ENCODE measurements at regions not wholly inside any gene's neighbourhood (a gene's known extent, or its start where the extent isn't known, plus 50 kb on each side); places are given as distances from the start of the nearest gene placed in this dataset.
A peak's percentile ranks its signal among the peaks of the same experiment; 100 is the strongest.
"Not testable (repeated sequence)": the region's sequence is repeated elsewhere in the genome, so short reads cannot be mapped to it uniquely, and the experiment has no call there.

DNA sequence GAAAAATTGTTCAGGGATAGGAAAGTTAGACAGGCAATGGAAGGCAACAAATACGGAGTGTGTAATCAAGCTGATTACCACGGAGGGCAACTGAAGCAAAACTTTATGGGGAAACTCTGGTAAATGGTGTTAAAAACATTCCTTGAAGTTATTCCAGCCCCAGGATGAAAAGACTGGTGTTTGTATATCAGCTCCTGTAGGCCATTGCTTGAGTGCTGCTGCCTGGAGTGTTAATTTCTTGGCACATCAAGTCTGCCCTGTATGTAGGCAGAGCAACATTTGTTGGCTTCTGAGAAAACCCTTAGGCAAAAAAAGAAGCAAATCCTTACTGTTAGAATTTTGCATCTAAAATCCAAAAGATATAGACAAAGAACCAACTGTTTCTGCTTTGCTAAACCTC lies 686.5 kb upstream of the ACO1 start:
- no peak for DNase-seq

GRCh38 chr9:31699836-31700235 lies 684.6 kb upstream of the ACO1 start:
- DNase-seq: no peak

DNA sequence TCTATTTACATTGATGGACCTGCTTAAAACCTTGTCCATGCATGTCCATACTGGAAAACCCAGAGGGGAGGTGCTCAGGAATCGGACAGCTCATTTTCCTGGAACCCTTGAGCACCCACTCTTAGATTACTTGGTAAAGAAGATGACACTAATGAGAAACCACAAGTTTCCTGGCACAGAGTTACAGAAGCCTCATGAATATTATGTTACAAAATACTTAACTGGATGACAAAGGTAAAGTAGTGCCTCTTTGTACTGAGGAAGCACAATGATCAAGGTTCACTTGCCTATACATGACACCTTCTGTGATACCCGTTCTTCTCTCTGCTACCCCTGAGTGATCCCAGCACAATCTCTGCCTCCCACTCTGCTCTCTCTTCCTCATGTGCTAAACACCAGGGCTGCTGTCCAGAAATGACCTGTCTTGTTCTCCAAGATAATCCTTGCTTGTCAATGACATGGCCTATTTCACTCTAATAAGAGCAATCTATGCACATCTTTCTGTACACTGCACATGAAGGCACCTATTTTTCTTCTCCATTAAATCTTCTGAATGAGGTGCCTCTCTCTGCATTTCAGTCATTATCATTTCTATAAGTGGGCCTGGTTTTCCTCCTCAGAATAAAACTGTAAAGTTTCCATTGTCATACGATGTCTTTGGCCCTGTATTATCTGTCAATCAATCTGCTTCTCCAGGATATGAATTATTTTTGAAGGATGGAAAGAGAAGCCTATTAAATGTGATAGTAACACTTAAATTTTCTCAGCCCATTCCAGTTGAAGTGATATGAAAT lies 684.0 kb upstream of the ACO1 start:
- DNase-seq: peak; percentile 5

DNA sequence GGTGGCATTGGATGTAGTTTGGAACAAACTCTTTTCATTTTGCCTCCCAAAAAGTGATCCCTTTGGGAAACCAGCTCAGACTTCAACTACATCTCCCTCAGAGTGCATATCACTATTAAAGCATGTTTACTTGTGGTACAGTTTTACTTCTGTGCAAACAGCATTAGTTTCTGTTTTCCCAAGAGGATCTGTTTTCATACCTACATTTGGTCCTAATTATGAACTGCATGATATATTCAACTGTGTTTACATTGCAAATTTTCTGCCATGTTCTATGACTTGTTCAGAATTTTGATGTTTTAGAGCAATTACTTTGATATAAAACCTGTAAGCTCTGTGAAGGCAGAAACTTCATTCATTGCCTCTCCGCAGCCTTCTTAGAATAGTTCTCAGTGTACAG lies 681.5 kb upstream of the ACO1 start:
- DNase-seq: no peak

- no peak for DNase-seq
These were observed 669.2 kb upstream of the ACO1 start for GRCh38 chr9:31715250-31715649.

- DNase-seq: no peak
These were observed 665.2 kb upstream of the ACO1 start for GRCh38 chr9:31719262-31719661.

DNA sequence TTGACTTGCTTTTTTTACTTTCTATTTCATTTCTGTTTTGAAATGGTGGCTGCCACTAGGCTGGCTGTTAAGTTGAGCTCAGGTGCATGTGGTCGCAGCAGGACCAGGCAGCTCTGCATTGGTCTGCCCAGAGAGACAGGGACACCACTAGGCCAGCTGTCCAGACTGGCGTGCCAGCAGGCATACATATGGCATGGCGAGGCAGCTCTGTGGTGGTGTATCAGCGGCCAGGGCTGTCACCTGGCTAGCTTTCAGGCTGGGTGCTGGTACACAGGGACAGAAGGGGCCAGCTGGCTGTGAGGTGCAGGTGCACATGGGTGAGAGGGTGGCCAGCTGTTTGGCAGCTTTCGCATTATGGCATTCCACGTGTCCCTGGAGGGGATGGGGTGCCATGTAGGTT lies 654.0 kb upstream of the ACO1 start:
- no peak for DNase-seq

DNA sequence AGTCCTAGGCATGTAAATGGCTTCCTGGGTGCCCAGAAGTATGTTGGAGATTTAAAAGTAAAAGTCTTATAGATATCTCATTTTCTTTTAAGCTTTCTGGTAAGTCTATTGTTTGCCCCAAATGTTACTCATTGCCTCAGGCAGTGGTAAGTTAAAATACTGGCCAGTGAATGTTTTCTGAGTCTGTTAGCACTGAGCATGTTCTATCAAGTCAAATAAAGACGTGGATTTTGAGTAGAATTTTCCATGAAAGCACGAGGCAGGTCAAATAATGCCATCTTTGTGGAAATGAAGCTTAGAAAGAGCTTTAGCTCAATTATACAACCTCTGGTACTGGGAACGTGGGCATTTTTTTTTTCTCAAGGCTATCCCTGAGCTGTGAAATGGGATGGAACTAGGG lies 651.3 kb upstream of the ACO1 start:
- no peak for DNase-seq

DNA sequence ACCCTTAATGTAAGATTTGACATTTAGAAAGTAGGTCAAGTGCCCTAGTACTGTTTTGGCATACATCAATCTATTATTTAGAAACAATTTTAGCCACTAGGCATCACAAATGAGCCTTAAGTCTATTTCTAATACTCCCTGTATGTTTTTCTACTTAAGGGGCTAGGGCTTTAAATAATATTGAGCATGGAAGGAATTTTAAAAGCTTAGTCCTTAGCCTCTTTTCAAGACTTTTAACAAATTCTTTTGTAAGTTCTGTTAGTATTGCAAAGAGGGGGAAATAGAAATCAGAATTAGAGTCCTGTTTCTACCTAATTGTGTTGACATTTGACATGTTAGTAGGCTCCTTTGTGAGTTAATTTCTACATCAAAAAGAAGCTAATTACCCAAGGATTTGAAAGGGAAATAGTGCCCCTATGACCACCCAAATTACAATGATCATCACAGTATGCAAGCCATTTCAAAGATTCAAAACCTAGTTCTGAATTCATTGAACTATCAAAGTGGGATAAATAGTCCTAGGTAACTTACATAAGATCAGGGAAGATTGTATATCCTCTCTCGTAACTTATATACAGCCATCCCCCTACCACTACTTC lies 647.8 kb upstream of the ACO1 start:
- no peak for DNase-seq

DNA sequence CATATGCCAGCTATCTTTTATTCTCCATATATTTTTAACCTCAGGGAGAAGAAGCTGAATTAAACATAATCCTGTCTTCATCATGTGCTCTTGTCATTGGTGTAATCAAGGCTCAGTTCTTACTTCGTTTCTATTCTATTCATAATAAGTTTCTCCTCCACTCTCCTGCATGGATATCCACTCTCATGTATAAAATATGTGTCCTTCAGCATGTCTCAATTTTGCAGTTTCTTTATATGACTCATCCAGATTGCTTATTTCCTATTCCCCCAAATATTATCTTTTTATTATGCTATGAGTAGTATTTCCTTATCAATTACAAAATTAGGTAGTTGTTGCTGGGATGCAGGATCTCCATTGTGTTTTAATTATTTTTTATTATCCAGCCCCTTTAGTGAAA lies 643.7 kb upstream of the ACO1 start:
- no peak for DNase-seq

DNA sequence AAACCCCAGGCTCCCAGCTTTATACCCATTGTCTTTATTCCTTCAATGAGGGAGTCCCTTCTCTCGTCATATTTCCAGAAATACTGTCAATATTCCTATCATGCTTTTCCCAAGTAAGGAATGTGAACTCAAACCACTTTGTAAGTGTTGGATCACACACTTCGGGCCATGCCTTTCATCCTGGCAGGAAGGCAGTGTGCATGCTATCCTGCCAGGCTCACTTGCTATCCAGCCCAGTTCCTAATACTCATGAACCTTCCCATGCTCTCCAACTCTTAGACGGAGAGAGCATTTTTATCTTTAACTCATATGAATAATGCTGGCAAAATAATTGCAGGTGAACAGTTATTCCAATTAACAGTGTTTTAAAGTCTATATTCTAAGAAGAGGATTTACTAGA lies 639.9 kb upstream of the ACO1 start:
- DNase-seq: no peak

GRCh38 chr9:31745468-31745867 lies 639.0 kb upstream of the ACO1 start:
- no peak for DNase-seq

- no peak for DNase-seq
These were observed 638.6 kb upstream of the ACO1 start for GRCh38 chr9:31745886-31746285.

DNA sequence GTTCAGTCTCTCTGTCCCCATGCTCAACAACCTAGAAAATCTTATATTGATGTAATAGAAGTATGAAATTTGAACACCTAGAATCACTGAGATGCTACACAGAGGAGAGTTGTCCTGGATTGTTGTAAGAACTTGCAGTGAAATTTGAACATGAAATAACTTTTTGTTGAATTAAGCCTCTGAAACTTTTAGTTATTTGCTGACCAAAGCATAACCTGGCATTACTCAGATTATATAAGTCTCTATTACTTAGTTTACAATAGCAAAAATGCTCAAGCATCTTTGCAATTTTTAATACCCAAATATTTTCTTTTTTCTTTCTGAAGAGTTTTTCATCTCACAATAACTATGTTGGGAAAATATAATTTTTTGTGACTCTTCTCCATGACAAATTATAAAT lies 630.7 kb upstream of the ACO1 start:
- DNase-seq: no peak

- no peak for DNase-seq
These were observed 624.7 kb upstream of the ACO1 start for GRCh38 chr9:31759703-31760102.

GRCh38 chr9:31774021-31774420 lies 610.4 kb upstream of the ACO1 start:
- DNase-seq: not testable (repeated sequence)

- DNase-seq: no peak
These were observed 609.9 kb upstream of the ACO1 start for GRCh38 chr9:31774571-31774970.

GRCh38 chr9:31776471-31776870 lies 608.0 kb upstream of the ACO1 start:
- no peak for DNase-seq

GRCh38 chr9:31783491-31783890 lies 601.0 kb upstream of the ACO1 start:
- DNase-seq: no peak

- no peak for DNase-seq
These were observed 593.7 kb upstream of the ACO1 start for GRCh38 chr9:31790720-31791119.

- DNase-seq: no peak
These were observed 584.4 kb upstream of the ACO1 start for GRCh38 chr9:31799953-31800609.

DNA sequence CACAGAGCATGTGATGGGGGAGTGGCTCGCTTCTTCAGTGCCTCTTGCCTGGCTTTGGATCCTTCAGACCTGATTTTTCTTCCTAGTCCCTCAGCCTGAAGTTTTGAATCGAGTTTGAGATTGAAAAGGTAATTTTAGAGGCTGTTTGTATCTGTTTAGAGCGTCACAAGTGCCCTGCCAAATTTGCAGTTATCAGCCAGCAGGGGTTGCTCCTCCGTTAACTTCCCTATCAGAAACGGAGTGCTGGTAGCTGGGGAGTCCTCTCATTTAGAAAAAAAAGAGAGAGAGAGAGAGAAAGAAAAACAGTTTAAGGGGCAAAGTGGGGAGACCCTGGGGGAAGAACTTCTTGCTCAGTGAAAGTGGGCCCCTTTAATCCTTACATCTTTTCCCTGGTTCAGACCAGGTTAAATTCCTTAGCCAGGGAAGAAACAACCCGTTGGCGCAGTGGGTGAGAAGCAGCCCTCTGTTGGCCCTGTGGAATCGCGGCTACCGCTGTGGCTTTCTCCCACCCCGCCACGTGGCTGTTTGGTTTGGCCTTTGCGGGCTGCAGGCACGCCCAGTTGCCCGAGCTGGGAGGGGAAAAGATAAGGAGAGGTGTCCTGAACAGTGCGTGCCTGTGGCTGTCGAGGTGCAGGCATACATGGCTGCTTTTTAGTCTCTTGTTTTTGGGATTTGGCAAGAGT lies 576.7 kb upstream of the ACO1 start:
- DNase-seq: no peak

DNA sequence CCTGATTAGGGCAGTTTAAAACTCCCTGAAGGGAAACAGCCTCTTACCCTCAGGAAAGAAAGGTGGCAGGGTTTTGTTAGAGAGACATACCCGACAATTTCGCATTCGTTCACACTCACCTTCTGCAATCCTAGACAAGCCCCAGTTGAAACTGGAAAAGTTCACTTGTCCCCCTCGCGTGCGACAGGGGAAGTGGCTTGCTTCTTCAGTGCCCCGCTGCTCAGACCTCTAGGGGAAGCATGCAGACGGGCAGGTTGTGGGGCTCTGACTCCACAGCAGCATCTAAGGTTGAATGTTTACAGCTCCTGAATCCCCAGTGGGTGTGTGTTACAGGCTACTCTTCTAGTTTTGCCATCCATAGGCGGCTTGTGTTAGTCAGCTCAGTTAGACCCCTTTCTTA lies 575.7 kb upstream of the ACO1 start:
- no peak for DNase-seq

- no peak for DNase-seq
These were observed 564.0 kb upstream of the ACO1 start for GRCh38 chr9:31820426-31820825.
